ENCODE measurements at regions not wholly inside any gene's neighbourhood (a gene's known extent, or its start where the extent isn't known, plus 50 kb on each side); places are given as distances from the start of the nearest gene placed in this dataset.

DNA sequence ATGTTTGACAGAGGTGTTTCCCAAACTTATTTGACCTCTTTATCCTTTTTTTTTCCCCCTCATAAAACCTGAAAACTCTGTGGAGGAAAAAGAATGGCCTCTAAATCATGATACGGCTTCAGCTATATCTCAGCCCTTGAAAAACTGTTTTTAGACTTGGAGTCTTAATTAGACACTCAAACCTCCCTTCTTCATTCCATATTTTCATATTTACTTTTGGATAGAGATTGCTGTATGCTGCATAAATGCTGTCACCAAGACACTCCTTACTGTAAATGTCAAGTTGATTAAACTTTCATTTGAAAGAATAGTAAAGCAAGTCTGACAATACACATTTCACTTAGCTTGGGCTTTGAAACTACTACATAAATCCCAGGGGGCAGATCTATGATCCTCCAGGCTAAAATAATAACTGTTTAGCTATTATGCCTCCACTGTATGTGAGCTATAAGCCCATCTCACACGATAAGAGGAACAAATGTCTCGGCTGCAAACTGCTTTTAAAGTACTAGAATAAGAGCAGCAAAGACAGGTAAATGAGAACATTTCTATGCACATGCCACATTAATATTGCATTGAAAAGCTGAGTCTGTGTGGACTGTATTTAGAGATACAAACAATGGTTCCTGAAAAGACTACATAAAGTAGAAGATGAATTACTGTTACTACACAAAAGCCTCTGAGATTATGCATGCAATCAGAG, 141.3 kb upstream of the HMGN3 start:
- TF ChIP-seq CTCF (conservative IDR thresholded peaks at IDR 0.05; ENCODE audit: low read depth, low read length), result no peak
- TF ChIP-seq EZH2 (IDR thresholded peaks at IDR 0.05; ENCODE audit: borderline replicate concordance, low read depth, low read length, poor library complexity, severe bottlenecking), result no peak

Data from A673 (cell line).